ENCODE measurements at regions not wholly inside any gene's neighbourhood (a gene's known extent, or its start where the extent isn't known, plus 50 kb on each side); places are given as distances from the start of the nearest gene placed in this dataset.

DNA sequence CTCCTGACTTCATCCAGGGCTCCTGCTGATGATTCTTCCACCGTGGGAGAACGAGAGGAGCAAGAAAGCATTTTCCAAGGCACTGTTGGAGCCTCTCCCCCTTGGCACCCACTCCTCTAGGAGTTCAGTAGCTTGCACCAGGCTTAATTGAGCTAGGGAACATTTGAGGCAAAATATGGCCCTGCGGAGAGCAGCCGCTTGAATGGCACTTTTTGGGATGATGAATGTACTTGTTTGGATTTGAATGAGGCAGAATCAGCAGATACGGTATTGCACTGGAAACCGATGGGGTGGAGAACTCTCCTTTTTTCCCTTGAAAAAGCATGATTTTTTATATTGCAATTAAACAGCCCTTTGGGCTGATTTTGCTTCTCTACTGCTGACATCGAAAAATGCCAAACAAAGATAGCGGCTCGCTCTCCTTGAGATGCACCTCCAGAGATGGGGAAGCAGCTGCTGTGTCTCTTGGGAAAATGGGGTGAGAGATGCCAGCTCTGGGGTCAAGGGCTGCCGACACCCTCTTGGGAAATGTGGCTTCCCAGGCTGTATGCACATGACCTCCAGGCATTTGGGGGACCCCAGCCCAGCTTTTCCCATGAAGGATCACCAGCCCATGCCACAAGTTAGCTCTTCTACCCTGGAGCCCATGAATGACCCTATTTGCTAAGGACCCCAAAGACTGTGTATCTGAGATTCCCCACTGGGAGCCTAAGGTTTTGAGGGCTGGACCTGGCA, 55.4 kb upstream of the LRP8 start:
- Mint-ChIP-seq H3K27me3 (peaks cover 19% of the 10 kb centered on the region), H3K27ac (no peak overlapping the region), H3K36me3 (no peaks in the 10 kb centered on the region), H3K9me3 (no peaks in the 10 kb centered on the region), H3K4me1 (ENCODE audit: unreplicated experiment) (no peaks in the 10 kb centered on the region), H3K4me3 (no peak overlapping the region)
- DNase-seq (ENCODE audit: extremely low spot score, unreplicated experiment): no peak
- TF ChIP-seq, protein P1, sequence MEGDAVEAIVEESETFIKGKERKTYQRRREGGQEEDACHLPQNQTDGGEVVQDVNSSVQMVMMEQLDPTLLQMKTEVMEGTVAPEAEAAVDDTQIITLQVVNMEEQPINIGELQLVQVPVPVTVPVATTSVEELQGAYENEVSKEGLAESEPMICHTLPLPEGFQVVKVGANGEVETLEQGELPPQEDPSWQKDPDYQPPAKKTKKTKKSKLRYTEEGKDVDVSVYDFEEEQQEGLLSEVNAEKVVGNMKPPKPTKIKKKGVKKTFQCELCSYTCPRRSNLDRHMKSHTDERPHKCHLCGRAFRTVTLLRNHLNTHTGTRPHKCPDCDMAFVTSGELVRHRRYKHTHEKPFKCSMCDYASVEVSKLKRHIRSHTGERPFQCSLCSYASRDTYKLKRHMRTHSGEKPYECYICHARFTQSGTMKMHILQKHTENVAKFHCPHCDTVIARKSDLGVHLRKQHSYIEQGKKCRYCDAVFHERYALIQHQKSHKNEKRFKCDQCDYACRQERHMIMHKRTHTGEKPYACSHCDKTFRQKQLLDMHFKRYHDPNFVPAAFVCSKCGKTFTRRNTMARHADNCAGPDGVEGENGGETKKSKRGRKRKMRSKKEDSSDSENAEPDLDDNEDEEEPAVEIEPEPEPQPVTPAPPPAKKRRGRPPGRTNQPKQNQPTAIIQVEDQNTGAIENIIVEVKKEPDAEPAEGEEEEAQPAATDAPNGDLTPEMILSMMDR (conservative IDR thresholded peaks at IDR 0.05): no peak

DNA sequence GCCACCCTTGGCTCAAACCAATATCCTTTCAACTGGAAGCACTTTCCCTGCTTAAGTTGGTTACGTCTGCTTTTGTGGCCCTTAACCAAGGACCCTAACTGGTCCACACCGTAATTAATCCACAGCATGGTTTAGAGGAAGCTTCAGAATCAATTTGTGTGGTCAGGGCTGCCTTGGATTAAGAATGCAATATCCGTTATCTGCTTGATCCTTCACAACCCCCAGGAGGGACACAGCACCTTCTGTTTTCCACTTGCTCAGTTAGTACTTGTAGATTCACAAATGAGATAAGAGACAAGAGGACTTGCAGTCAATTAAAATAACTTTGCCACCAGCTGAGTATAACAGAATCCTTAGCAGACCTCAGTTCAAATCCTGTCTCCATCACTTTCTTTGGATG, 56.9 kb upstream of the LRP8 start:
- Mint-ChIP-seq H3K9me3 (no peaks in the 10 kb centered on the region), H3K4me1 (ENCODE audit: unreplicated experiment) (peaks cover under 1% of the 10 kb centered on the region), H3K36me3 (no peaks in the 10 kb centered on the region), H3K27ac (no peak overlapping the region), H3K4me3 (no peak overlapping the region), H3K27me3 (peaks cover 16% of the 10 kb centered on the region)
- TF ChIP-seq, protein P1 (conservative IDR thresholded peaks at IDR 0.05): no peak
- DNase-seq (ENCODE audit: extremely low spot score, unreplicated experiment): no peak

DNA sequence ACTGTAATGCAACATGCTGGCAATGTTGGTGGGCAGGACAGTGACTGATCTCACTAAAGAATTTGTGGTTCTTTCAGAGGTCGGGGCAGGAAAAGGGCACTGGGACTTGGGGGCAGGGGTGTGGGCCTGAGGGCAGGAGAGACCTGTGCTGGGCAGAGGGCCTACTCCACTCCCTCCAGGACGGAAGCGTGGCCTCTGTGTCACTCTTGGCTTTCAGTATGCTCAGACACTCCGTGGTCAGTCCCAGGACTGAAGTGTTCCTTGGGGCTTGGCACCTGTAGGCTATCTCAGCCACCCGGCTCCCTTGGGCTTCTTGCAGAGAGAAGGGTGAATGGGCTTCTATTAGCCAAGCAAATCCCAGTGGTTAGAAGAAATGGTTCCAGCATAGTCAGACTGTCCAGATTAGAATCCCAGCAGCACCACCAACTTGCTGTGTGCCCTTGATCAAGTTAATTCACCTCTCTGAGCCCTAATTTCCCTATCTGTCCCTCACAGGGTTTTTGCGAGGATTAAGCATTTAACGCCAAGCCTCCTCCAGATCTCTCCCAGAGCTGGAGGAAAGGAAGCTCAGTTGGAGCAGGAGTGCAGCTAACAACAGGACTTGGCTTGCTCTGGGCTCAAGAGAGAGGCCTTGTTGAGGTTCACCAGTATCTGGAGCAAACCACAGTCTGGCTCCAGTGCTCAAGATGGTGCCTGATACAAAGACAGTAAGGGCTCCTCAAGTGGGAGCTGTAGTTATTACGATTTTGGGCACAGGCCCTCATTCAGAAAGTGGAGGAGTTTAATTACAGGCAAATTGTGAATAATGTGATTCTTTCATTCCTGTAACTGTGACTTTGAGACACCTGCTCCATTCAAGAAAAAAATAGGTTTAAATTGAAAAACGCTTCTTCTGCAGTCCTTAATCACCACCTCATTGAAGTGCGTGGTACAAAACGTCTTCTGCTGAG, 57.7 kb upstream of the LRP8 start:
- TF ChIP-seq, protein P1 (conservative IDR thresholded peaks at IDR 0.05): no peak
- Mint-ChIP-seq H3K9me3 (no peaks in the 10 kb centered on the region), H3K36me3 (no peaks in the 10 kb centered on the region), H3K27ac (no peak overlapping the region), H3K4me3 (no peak overlapping the region), H3K4me1 (ENCODE audit: unreplicated experiment) (peaks cover 4% of the 10 kb centered on the region), H3K27me3 (peaks cover 11% of the 10 kb centered on the region)
- DNase-seq (ENCODE audit: extremely low spot score, unreplicated experiment): no peak

DNA sequence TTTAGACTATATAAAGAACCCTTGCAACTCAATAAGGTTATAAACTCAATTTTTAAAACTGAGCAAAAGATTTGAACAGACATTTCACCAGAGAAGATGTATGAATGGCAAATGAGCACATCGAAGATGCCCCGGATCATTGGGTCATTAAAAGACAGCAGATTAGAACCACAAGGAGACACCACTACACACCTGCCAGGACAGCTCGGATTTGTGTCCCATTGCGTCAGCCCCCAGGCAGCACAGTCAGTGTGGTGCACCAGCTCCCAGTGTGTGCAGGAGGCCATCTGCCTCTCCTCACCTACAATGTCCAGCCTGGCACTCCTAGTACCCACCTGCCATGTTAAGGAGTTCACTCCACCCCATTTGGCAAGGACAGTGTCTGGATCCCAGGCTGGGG, 61.1 kb upstream of the LRP8 start:
- Mint-ChIP-seq H3K36me3 (no peaks in the 10 kb centered on the region), H3K4me3 (no peak overlapping the region), H3K27ac (no peak overlapping the region), H3K27me3 (no peaks in the 10 kb centered on the region), H3K9me3 (no peaks in the 10 kb centered on the region), H3K4me1 (ENCODE audit: unreplicated experiment) (peaks cover 9% of the 10 kb centered on the region)
- TF ChIP-seq, protein P1 (conservative IDR thresholded peaks at IDR 0.05): no peak
- no peak for DNase-seq (ENCODE audit: extremely low spot score, unreplicated experiment)

DNA sequence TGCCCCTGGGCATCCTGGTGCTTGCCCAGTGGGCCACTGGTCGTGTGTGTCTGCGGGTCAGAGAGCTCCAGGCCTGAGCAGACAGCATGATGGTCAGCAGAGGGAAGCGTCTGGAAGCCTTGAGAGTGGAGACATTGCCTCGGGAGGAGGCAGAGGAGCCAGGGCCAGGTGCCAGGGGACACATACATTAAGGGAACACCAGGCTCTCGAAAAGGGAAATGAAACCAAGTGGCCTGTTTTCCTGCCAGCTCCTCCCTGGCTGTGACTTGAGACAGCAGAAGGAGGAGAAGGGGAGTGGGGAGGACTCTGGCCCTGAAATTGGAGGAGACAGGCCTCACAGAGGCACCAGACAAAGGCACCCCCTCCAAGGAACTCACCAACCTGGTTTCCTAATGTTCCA, 62.4 kb upstream of the LRP8 start:
- no peak for DNase-seq (ENCODE audit: extremely low spot score, unreplicated experiment)
- H3K27me3 Mint-ChIP-seq: no peaks in the 10 kb centered on the region
- no peak overlapping the region for H3K4me3 Mint-ChIP-seq
- TF ChIP-seq, protein P1 (conservative IDR thresholded peaks at IDR 0.05): no peak
- H3K9me3 Mint-ChIP-seq: no peaks in the 10 kb centered on the region
- peaks cover 13% of the 10 kb centered on the region for H3K4me1 Mint-ChIP-seq (ENCODE audit: unreplicated experiment)
- no peak overlapping the region for H3K27ac Mint-ChIP-seq
- no peaks in the 10 kb centered on the region for H3K36me3 Mint-ChIP-seq

Data from type B pancreatic cell (in vitro differentiated cells).